ENCODE measurements at regions not wholly inside any gene's neighbourhood (a gene's known extent, or its start where the extent isn't known, plus 50 kb on each side); places are given as distances from the start of the nearest gene placed in this dataset.
"Not testable (repeated sequence)": the region's sequence is repeated elsewhere in the genome, so short reads cannot be mapped to it uniquely, and the experiment has no call there.

DNA sequence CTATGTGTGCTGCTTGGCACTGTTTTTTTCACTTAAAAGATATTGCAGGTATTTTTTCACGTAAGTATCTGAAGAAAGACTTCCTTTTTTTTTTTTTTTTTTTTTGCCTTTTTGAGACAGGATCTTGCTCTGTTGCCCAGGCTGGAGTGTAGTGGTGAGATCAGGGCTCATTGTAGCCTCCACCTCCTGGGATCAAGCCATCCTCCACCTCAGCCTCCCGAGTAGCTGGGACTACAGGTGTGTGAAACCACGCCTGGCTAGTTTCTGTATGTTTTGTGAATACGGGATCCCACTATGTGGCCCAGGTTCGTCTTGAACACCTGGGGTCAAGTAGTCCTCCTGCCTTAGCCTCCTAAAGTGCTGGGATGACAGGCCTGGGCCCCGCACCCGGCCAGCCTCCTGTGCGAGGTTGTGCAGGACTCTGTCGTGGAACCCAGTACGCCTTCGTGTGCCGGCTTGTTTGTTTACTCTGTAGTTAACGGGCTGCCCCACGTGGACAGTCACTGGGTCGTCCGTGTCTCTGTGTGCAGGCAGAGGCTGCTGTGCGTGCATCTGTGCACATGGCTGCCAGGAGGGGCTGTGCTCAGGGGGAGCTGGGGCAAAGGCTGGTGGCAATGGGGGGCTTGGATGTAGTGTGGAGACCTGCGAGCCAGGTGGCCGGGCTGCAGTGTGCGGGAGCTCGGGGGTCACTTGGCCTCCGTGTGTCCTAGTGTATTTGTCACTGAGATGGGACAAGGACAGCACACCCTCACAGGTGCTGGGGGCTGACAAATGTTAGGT is 179.5 kb downstream of the ADRA2C start:
- 81 to 86% methylated on average over 22 of the region's 22 CpGs for WGBS, 2 donors
- TF ChIP-seq, protein P1, sequence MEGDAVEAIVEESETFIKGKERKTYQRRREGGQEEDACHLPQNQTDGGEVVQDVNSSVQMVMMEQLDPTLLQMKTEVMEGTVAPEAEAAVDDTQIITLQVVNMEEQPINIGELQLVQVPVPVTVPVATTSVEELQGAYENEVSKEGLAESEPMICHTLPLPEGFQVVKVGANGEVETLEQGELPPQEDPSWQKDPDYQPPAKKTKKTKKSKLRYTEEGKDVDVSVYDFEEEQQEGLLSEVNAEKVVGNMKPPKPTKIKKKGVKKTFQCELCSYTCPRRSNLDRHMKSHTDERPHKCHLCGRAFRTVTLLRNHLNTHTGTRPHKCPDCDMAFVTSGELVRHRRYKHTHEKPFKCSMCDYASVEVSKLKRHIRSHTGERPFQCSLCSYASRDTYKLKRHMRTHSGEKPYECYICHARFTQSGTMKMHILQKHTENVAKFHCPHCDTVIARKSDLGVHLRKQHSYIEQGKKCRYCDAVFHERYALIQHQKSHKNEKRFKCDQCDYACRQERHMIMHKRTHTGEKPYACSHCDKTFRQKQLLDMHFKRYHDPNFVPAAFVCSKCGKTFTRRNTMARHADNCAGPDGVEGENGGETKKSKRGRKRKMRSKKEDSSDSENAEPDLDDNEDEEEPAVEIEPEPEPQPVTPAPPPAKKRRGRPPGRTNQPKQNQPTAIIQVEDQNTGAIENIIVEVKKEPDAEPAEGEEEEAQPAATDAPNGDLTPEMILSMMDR (IDR thresholded peaks at IDR 0.05): no peak
- no peak for TF ChIP-seq EP300 (IDR thresholded peaks at IDR 0.05)
- TF ChIP-seq POLR2A (IDR thresholded peaks at IDR 0.05): no peak
- TF ChIP-seq POLR2AphosphoS5 (IDR thresholded peaks at IDR 0.05): no peak
- intact Hi-C loops (cut with DNase I): no loop called here

DNA sequence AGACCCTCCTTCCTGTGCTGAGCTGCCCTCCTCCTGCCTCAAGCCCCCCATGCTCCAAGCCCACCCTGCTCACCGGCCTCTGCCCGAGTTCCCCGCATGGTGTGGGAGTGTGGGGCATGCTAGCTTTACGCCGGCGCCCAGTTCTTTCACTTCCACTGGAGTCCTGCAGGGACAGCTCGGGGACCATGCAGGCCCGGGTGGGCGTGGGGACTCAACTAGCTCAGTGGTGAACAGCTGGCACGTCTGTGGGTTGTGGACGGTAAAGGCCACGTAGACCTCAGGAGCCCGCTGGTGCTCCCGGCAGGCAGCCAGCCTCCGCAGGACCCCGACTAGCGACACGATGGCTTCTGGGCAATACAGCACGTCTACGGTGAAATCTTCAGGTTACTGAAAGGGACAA is 180.4 kb downstream of the ADRA2C start:
- H3K4me1 ChIP-seq; H3K36me3 ChIP-seq; DNase-seq; H3K27me3 ChIP-seq; H3K27ac ChIP-seq; H3K9me3 ChIP-seq; intact Hi-C loops (cut with DNase I); H3K4me3 ChIP-seq: not testable (repeated sequence)
- 94% methylated on average over 20 of the region's 20 CpGs for WGBS, 2 donors

More for the DNA sequence above, 179.5 kb downstream of the ADRA2C start:
- no peaks in the 10 kb centered on the region for H3K4me1 ChIP-seq
- no peaks in the 10 kb centered on the region for H3K9me3 ChIP-seq
- no peak overlapping the region for H3K4me3 ChIP-seq
- H3K27me3 ChIP-seq: peaks cover 0 to 7% (median 0%) of the 10 kb centered on the region in 3 donors
- H3K36me3 ChIP-seq: peaks cover 0 to 7% (median 0%) of the 10 kb centered on the region in 4 donors
- no peak for DNase-seq
- no peak overlapping the region for H3K27ac ChIP-seq

DNA sequence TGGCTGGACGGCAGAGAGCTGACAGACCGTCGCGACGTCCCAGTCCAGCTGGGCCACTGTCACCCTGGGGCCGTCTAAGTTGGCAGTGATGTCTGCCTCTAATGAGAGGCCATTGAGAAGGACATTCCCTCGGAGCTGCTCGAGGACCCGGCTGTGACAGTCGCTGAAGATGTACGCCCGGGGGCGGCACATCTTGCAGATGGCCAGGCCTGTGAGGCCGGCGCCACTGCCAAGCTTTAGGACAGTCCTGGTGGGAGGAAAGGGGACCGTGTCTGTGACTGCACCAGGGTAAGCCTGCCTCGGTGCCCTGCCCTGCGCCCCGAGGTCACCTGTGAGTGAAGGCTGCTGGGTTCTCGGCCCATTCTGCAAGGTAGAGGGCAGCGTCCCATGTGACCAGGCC is 181.6 kb downstream of the ADRA2C start:
- whole genome bisulfite sequencing, 2 donors: 93 to 96% methylated on average over 21 of the region's 21 CpGs
- DNase-seq; H3K9me3 ChIP-seq; H3K36me3 ChIP-seq; H3K27me3 ChIP-seq; H3K4me1 ChIP-seq; intact Hi-C loops (cut with DNase I); H3K4me3 ChIP-seq; H3K27ac ChIP-seq: not testable (repeated sequence)

DNA sequence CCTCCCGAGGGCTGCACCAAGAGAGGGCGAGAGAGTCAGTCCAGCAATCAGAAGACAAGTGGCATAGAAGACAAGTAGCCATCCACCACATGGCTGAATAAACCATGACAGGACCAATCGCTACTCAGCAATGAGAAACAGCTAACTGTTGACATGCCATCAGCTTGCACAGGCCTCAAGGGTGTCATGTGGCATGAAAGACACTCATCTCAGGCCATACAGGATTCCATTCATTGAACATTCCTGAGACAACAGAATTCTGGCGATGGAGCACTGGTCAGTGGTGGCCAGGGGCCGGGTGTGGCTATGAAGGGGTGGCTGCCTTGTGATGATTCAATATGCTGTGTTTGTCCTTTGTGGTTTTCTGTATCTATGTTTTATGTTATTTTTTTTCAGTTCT is 182.0 kb downstream of the ADRA2C start:
- H3K36me3 ChIP-seq; H3K9me3 ChIP-seq; intact Hi-C loops (cut with DNase I); H3K27ac ChIP-seq; H3K4me1 ChIP-seq; H3K4me3 ChIP-seq; H3K27me3 ChIP-seq; DNase-seq: not testable (repeated sequence)
- WGBS, 2 donors: 96 to 97% methylated on average over 5 of the region's 5 CpGs

DNA sequence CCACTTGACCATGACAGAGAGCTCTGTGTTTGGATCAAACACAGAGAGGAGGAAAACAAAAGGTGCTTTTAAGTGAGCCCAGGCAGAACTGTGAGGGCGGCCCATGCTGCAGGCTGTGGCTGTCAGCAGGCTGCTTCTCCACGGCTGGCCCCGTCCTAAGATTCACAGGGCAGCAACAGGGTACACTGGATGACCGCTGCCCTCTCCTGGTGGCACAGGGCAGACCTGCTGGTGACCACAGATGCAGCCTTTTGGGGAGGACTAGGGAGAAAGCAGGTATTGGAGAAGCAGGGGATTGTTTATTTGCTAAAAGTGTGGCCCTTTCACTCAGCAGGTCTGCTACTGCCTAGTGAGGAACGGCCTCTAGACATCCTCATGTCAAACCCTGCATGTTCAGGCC is 183.7 kb downstream of the ADRA2C start:
- WGBS, 2 donors: 70 to 79% methylated on average over 5 of the region's 5 CpGs
- H3K9me3 ChIP-seq, H3K4me3 ChIP-seq, H3K27me3 ChIP-seq, H3K27ac ChIP-seq, H3K36me3 ChIP-seq, DNase-seq: not testable (repeated sequence)
- H3K4me1 ChIP-seq: peaks cover 0 to 10% (median 5%) of the 10 kb centered on the region in 4 donors
- intact Hi-C loops (cut with DNase I): loop anchor here (10.0 kb wide), 1 partner anchor 415 kb away; the partner anchor contains the start of gene LRPAP1
- TF ChIP-seq, protein P1 (IDR thresholded peaks at IDR 0.05): peak in 2 of 4 experiments; percentile 17 to 26

DNA sequence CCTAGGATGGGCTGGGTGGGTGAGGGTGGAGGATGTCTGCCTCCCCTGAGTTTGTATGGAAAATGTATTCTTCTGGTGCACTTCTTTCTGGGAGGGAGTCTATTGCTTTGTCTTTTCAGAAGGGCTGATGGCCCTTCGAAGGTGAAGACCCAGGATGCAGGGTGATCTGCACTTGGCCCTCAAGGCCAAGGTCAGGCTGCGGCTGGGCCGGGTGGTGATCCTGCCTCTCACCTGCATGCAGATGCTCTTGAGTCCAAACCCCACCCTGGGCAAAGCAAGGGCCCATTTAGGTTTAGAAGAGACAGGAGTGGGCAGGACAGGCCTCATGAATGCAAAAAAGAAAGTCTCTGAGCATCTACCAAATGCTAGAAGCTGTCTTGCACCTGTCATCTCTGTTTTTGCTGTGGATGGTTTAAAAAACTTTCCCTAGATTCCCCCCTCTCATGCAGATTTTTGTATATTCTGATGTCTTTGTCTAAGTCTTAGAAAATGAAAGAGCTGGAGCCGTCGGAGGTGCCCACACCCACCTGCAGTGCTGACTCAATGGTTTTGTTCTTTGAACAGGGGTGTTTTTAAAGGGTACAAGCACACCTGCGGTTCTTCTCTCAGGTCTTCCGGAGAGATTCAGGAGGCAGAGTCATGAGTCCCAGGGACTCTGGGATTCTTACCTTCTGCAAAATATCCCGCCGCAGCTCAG is 186.4 kb downstream of the ADRA2C start:
- H3K9me3 ChIP-seq, H3K4me3 ChIP-seq, H3K36me3 ChIP-seq, H3K27me3 ChIP-seq, H3K27ac ChIP-seq, DNase-seq: not testable (repeated sequence)
- intact Hi-C loops (cut with DNase I): loop anchor here (10.0 kb wide), 1 partner anchor 418 kb away; the partner anchor contains the start of gene LRPAP1
- 90 to 91% methylated on average over 9 of the region's 9 CpGs for WGBS, 2 donors
- peaks cover 0 to 12% (median 5%) of the 10 kb centered on the region in 4 donors for H3K4me1 ChIP-seq

DNA sequence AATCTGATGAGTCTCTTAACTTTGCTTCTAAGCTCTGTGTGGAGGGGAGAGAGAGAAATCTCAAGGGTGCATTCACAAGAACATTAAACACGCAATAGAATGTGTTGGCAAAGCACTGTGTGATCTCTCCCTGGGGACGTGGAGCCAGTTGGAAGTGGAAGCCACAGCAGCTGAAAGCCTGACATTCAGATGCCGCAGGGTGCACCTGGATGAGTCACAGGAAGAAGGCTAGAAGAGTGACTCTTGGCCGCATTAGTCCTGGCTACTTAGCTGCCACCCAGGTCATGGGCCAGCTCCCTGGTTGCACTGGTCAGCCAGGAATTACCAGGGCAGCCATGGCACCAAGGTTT is 186.9 kb downstream of the ADRA2C start:
- H3K36me3 ChIP-seq, H3K27ac ChIP-seq, H3K4me3 ChIP-seq, H3K27me3 ChIP-seq, H3K9me3 ChIP-seq, DNase-seq: not testable (repeated sequence)
- peaks cover 0 to 12% (median 5%) of the 10 kb centered on the region in 4 donors for H3K4me1 ChIP-seq
- intact Hi-C loops (cut with DNase I): loop anchor here (10.0 kb wide), 1 partner anchor 418 kb away; the partner anchor contains the start of gene LRPAP1
- 86 to 87% methylated on average over 4 of the region's 4 CpGs for WGBS, 2 donors
